CD4-positive, alpha-beta T cell (primary cell): ENCODE measurements at regions not wholly inside any gene's neighbourhood (a gene's known extent, or its start where the extent isn't known, plus 50 kb on each side); places are given as distances from the start of the nearest gene placed in this dataset.
"Not testable (repeated sequence)": the region's sequence is repeated elsewhere in the genome, so short reads cannot be mapped to it uniquely, and the experiment has no call there.

Experiments
- ATAC-seq: fragments of 200-7000 bp; cut with Tn5 transposase; one replicate; pipeline ENCODE4 v1.10.0; 2022; ENCODE audit warnings: mild to moderate bottlenecking; ENCODE audit not compliant: poor library complexity
- CTCF ChIA-PET: fragments of 350-600 bp; sonication (Branson Sonifier 250); formaldehyde crosslinking; loops from one replicate; lab custom pipeline; 2021; ENCODE audit warnings: antibody characterized with exemption, inconsistent platforms; lab: Charles Lee
- POLR2A ChIA-PET: fragments of 350-600 bp; sonication (Branson Sonifier 250); formaldehyde crosslinking; loops from one replicate; lab custom pipeline; 2021; ENCODE audit warnings: antibody characterized with exemption, inconsistent platforms; lab: Charles Lee
- DNase-seq, 14 experiments: peaks; one replicate each; pipeline ENCODE4 v3.0.0-alpha.2; 2013 to 2020; ENCODE audit warnings: mixed read lengths in 2 of 14
- H3K27ac ChIP-seq, 2 donors: one replicate each; pipeline versions ENCODE4 v1.5.1 to v1.7.0; 2013; ENCODE audit warnings: low read length in 2 of 2, low read depth in 1 of 2, mild to moderate bottlenecking in 1 of 2
- H3K27me3 ChIP-seq, 2 experiments: 1 replicate in 1 of 2; 2 replicates in 1 of 2; pipeline versions ENCODE4 v1.6.1 to v1.7.0; 2013; ENCODE audit warnings: low read length in 2 of 2, control low read depth in 1 of 2, mild to moderate bottlenecking in 1 of 2, moderate library complexity in 1 of 2; ENCODE audit not compliant: insufficient read depth in 2 of 2, control insufficient read depth in 1 of 2
- H3K36me3 ChIP-seq: one replicate; pipeline ENCODE4 v1.6.1; 2013; ENCODE audit warnings: low read length, control low read depth; ENCODE audit not compliant: insufficient read depth
- H3K4me1 ChIP-seq: one replicate; pipeline ENCODE4 v1.6.1; 2013; ENCODE audit warnings: low read length, control low read depth; ENCODE audit not compliant: insufficient read depth
- H3K4me3 ChIP-seq: one replicate; pipeline ENCODE4 v1.5.1; 2013; ENCODE audit warnings: mild to moderate bottlenecking, low read length, moderate library complexity
- H3K9me3 ChIP-seq, 2 experiments: 1 replicate in 1 of 2; 2 replicates in 1 of 2; pipeline versions ENCODE4 v1.6.1 to v1.7.0; 2013; ENCODE audit warnings: low read length in 2 of 2, mild to moderate bottlenecking in 2 of 2, control low read depth in 1 of 2, moderate library complexity in 1 of 2; ENCODE audit not compliant: control insufficient read depth in 1 of 2, insufficient read depth in 1 of 2
- H3K27ac Mint-ChIP-seq: one replicate; pipeline ENCODE4 v1.8.0; 2020; ENCODE audit warnings: mixed read lengths
- H3K27me3 Mint-ChIP-seq: one replicate; pipeline ENCODE4 v1.8.0; 2021; ENCODE audit warnings: mixed read lengths
- H3K36me3 Mint-ChIP-seq: one replicate; pipeline ENCODE4 v1.8.0; 2021; ENCODE audit warnings: low read depth, mixed read lengths
- H3K4me1 Mint-ChIP-seq: one replicate; pipeline ENCODE4 v1.8.0; 2021; ENCODE audit warnings: low read depth, mixed read lengths
- H3K4me3 Mint-ChIP-seq: one replicate; pipeline ENCODE4 v1.8.0; 2020; ENCODE audit warnings: mild to moderate bottlenecking, mixed read lengths
- H3K9me3 Mint-ChIP-seq: one replicate; pipeline ENCODE4 v1.8.0; 2020; ENCODE audit warnings: mixed read lengths
- intact Hi-C, 2 experiments: fragments of 100-400 bp; cut with DNase I in 1 of 2; cut with micrococcal nuclease in 1 of 2; formaldehyde crosslinking; loops; one replicate each; pipeline versions ENCODE4 v1.15.1 to v1.9.0; 2023 to 2025; cut with DNase I, micrococcal nuclease
- TF ChIP-seq, protein P1 (sequence below): fragments of 200-600 bp; IDR thresholded peaks from one replicate; pipeline ENCODE4 v1.8.0; 2022; ENCODE audit warnings: antibody characterized with exemption, mild to moderate bottlenecking

DNA sequence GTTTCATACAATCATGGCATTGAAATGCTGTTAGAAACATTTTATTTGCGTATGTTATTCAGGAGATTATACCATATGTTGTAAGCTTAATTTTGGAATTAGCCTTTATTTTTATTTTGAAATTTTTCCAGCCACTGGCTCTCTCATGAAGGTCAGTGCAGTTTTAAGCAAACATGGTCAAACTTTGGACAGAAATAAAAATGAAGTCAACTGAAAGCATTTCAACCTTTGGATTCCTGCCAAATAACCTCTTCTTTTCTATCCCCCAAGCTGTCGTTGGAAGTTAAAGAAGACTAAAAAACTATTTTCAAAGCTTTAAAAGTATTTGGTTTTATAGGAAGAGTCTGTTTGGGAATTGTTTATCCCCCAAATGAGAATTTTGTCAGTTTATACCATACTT lies 846.6 kb downstream of the MCTP2 start:
- Histone ChIP-seq H3K4me1 (no peaks in the 10 kb centered on the region), H3K4me3 (no peak overlapping the region), H3K27me3 (no peaks in the 10 kb centered on the region), H3K36me3 (no peaks in the 10 kb centered on the region), H3K9me3 (no peaks in the 10 kb centered on the region), H3K27ac (no peak overlapping the region)
- Mint-ChIP-seq H3K36me3 (no peaks in the 10 kb centered on the region), H3K9me3 (peaks cover 2% of the 10 kb centered on the region), H3K27ac (no peak overlapping the region), H3K27me3 (no peaks in the 10 kb centered on the region), H3K4me1 (no peaks in the 10 kb centered on the region), H3K4me3 (no peak overlapping the region)
- ChIA-PET CTCF (no interaction called here), POLR2A (no interaction called here)
- intact Hi-C loops = no loop called here
- DNase-seq (no peak), ATAC-seq (no peak)
- TF ChIP-seq, protein P1, sequence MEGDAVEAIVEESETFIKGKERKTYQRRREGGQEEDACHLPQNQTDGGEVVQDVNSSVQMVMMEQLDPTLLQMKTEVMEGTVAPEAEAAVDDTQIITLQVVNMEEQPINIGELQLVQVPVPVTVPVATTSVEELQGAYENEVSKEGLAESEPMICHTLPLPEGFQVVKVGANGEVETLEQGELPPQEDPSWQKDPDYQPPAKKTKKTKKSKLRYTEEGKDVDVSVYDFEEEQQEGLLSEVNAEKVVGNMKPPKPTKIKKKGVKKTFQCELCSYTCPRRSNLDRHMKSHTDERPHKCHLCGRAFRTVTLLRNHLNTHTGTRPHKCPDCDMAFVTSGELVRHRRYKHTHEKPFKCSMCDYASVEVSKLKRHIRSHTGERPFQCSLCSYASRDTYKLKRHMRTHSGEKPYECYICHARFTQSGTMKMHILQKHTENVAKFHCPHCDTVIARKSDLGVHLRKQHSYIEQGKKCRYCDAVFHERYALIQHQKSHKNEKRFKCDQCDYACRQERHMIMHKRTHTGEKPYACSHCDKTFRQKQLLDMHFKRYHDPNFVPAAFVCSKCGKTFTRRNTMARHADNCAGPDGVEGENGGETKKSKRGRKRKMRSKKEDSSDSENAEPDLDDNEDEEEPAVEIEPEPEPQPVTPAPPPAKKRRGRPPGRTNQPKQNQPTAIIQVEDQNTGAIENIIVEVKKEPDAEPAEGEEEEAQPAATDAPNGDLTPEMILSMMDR = no peak

DNA sequence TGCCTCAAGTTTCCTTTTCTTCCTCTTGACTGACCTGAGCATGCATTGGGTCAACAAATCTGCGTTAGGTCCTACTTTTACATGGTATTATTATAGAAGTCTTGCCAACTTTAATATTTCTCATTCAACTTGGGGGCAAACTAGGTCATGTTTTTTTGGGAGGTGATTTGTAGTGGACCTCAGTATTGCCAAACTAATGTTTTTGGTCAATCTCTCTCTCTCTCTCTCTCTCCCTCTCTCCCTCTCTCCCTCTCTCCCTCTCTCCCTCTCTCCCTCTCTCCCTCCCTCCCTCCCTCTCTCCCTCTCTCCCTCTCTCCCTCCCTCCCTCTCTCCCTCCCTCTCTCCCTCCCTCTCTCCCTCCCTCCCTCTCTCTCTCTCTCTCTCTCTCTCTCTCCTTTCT lies 848.9 kb downstream of the MCTP2 start:
- ATAC-seq, H3K27me3 Mint-ChIP-seq, CTCF ChIA-PET, H3K4me1 ChIP-seq, H3K27ac ChIP-seq, H3K4me3 Mint-ChIP-seq, H3K4me3 ChIP-seq, DNase-seq, H3K36me3 Mint-ChIP-seq, H3K9me3 ChIP-seq, POLR2A ChIA-PET, H3K36me3 ChIP-seq, H3K27ac Mint-ChIP-seq, H3K4me1 Mint-ChIP-seq, intact Hi-C loops, H3K9me3 Mint-ChIP-seq, H3K27me3 ChIP-seq: not testable (repeated sequence)

DNA sequence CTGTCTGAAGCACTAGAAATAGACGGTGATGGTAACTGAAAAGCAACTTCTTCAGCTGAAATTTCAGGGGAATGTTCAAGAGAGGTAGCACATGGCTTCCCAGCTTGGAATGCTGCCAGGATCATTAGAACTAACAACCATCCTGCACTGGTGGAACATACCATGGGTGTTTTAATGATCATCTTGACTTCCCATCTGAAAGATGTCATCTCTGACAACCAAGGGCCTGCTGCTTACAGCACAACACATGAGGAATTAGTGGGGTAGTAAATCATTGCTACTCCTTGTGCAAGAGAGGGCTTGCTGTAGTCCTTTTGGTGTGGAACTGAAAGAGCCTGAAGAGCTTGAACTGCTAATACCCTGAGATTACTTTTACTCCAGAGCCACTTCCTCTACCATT lies 853.7 kb downstream of the MCTP2 start:
- no peaks in the 10 kb centered on the region for H3K9me3 Mint-ChIP-seq
- CTCF ChIA-PET = no interaction called here

More for the DNA sequence above, 853.7 kb downstream of the MCTP2 start:
- Histone ChIP-seq H3K4me3 (no peak overlapping the region), H3K4me1 (no peaks in the 10 kb centered on the region), H3K27ac (no peak overlapping the region), H3K9me3 (no peaks in the 10 kb centered on the region), H3K36me3 (no peaks in the 10 kb centered on the region), H3K27me3 (no peaks in the 10 kb centered on the region)
- Mint-ChIP-seq H3K4me1 (no peaks in the 10 kb centered on the region), H3K4me3 (no peak overlapping the region), H3K36me3 (no peaks in the 10 kb centered on the region), H3K27ac (no peak overlapping the region), H3K27me3 (no peaks in the 10 kb centered on the region)
- TF ChIP-seq, protein P1 = no peak
- DNase-seq = no peak
- intact Hi-C loops = no loop called here
- ATAC-seq = no peak
- POLR2A ChIA-PET = no interaction called here
